PC-9 (cell line): ENCODE measurements at regions not wholly inside any gene's neighbourhood (a gene's known extent, or its start where the extent isn't known, plus 50 kb on each side); places are given as distances from the start of the nearest gene placed in this dataset.

Experiments
- BruUV-seq: library from RNA; stranded (reverse); fragments of 400-500 nt; replicated peaks from 2 replicates; lab custom pipeline; 2021; lab: Mats Ljungman, UMichigan
- CTCF ChIA-PET: fragments of 300-600 bp; sonication (Branson Sonifier 250); formaldehyde crosslinking; loops from one replicate; lab custom pipeline; 2022; ENCODE audit warnings: antibody characterized with exemption; lab: Charles Lee
- POLR2A ChIA-PET: fragments of 300-600 bp; sonication (Branson Sonifier 250); formaldehyde crosslinking; loops from one replicate; lab custom pipeline; 2022; ENCODE audit warnings: antibody characterized with exemption; ENCODE audit not compliant: unreplicated experiment; lab: Charles Lee
- DNase-seq, 2 experiments: peaks; one replicate each; pipeline versions ENCODE4 v3.0.0 to v3.0.0-alpha.2; 2015 to 2022; ENCODE audit warnings: mixed read lengths in 1 of 2
- H2AFZ ChIP-seq: fragments of 200-600 bp; sonication (generic); 2 replicates; pipeline ENCODE4 v1.8.1; 2017; ENCODE audit warnings: antibody characterized with exemption
- H3F3A ChIP-seq: fragments of 200-600 bp; sonication (generic); 2 replicates; pipeline ENCODE4 v1.8.1; 2017; ENCODE audit warnings: antibody characterized with exemption, mild to moderate bottlenecking, low read depth; ENCODE audit not compliant: insufficient read depth
- H3K27ac ChIP-seq: fragments of 200-600 bp; sonication (generic); 2 replicates; pipeline ENCODE4 v1.6.1; 2016; ENCODE audit warnings: mixed run types
- H3K27me3 ChIP-seq: fragments of 200-600 bp; sonication (generic); 2 replicates; pipeline ENCODE4 v1.6.1; 2016; ENCODE audit warnings: low read depth, mixed run types; ENCODE audit not compliant: insufficient read depth
- H3K36me3 ChIP-seq: fragments of 200-600 bp; sonication (generic); 2 replicates; pipeline ENCODE4 v1.6.1; 2016; ENCODE audit warnings: low read depth, mixed run types
- H3K4me1 ChIP-seq: fragments of 200-600 bp; sonication (generic); replicated peaks from 2 replicates; pipeline ENCODE4 v1.6.1; 2016; ENCODE audit warnings: mixed run types; ENCODE audit not compliant: insufficient read depth
- H3K4me2 ChIP-seq: fragments of 200-600 bp; sonication (generic); 2 replicates; pipeline ENCODE4 v1.6.1; 2017; ENCODE audit warnings: mixed run types
- H3K4me3 ChIP-seq: fragments of 200-600 bp; sonication (generic); 2 replicates; pipeline ENCODE4 v1.6.1; 2016; ENCODE audit warnings: mixed run types
- H3K79me2 ChIP-seq: fragments of 200-600 bp; sonication (generic); 2 replicates; pipeline ENCODE4 v1.6.1; 2017; ENCODE audit warnings: low read depth, mixed run types
- H3K9me2 ChIP-seq: fragments of 200-600 bp; sonication (generic); 2 replicates; pipeline ENCODE4 v1.8.1; 2017; ENCODE audit warnings: mild to moderate bottlenecking; ENCODE audit not compliant: insufficient read depth
- H3K9me3 ChIP-seq: fragments of 200-600 bp; sonication (generic); 2 replicates; pipeline ENCODE4 v1.8.1; 2016; ENCODE audit warnings: low read depth; ENCODE audit not compliant: insufficient read depth
- H4K20me1 ChIP-seq: fragments of 200-600 bp; sonication (generic); 2 replicates; pipeline ENCODE4 v1.8.1; 2017; ENCODE audit not compliant: insufficient read depth
- EZH2 ChIP-seq: fragments of 200-600 bp; sonication (generic); IDR thresholded peaks from 2 replicates; pipeline ENCODE4 v1.8.0; 2017; ENCODE audit warnings: antibody characterized with exemption, low read depth
- intact Hi-C: fragments of 100-400 bp; cut with micrococcal nuclease; formaldehyde crosslinking; loops from one replicate; pipeline ENCODE4 v1.10.0; 2022; ENCODE audit not compliant: unreplicated experiment
- TF ChIP-seq, protein P1 (sequence below): fragments of 200-600 bp; sonication (generic); conservative IDR thresholded peaks from 2 replicates; pipeline ENCODE4 v1.6.1; 2017; ENCODE audit warnings: mixed run types, antibody characterized with exemption, mild to moderate bottlenecking, moderate library complexity

DNA sequence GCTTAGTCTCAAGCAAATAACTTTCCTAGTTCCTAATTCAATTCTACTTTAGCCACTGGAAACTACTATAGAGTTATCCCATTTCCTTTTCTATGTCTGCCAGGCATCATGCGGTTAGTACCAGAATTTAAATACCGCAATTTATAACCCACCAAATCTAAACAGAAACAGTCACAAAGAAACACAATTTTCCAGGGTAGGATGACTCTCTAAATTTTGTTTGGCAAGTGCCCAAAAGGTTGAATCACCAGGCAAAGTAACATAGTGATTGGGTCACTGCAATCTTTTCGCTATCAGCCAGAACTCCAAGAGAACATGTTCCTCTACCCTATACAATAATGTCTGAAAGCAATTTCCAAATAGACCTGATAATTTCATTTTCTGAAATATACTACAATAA, 240.2 kb upstream of the GRIA3 start:
- no peaks in the 10 kb centered on the region for H3K79me2 ChIP-seq
- H3K36me3 ChIP-seq, result no peaks in the 10 kb centered on the region
- no peak overlapping the region for H3K27ac ChIP-seq
- CTCF ChIA-PET, result no interaction called here
- no peaks in the 10 kb centered on the region for H3K4me1 ChIP-seq
- no peak overlapping the region for H3K4me2 ChIP-seq
- no peaks in the 10 kb centered on the region for H3K9me2 ChIP-seq
- no peak overlapping the region for H3K4me3 ChIP-seq
- no peaks in the 10 kb centered on the region for H3K9me3 ChIP-seq
- H2AFZ ChIP-seq, result no peak overlapping the region
- H3K27me3 ChIP-seq, result no peaks in the 10 kb centered on the region
- intact Hi-C loops, result no loop called here
- POLR2A ChIA-PET, result no interaction called here
- no peaks in the 10 kb centered on the region for H4K20me1 ChIP-seq
- TF ChIP-seq, protein P1, sequence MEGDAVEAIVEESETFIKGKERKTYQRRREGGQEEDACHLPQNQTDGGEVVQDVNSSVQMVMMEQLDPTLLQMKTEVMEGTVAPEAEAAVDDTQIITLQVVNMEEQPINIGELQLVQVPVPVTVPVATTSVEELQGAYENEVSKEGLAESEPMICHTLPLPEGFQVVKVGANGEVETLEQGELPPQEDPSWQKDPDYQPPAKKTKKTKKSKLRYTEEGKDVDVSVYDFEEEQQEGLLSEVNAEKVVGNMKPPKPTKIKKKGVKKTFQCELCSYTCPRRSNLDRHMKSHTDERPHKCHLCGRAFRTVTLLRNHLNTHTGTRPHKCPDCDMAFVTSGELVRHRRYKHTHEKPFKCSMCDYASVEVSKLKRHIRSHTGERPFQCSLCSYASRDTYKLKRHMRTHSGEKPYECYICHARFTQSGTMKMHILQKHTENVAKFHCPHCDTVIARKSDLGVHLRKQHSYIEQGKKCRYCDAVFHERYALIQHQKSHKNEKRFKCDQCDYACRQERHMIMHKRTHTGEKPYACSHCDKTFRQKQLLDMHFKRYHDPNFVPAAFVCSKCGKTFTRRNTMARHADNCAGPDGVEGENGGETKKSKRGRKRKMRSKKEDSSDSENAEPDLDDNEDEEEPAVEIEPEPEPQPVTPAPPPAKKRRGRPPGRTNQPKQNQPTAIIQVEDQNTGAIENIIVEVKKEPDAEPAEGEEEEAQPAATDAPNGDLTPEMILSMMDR, result no peak
- no peak for TF ChIP-seq EZH2
- H3F3A ChIP-seq, result no peaks in the 10 kb centered on the region
- no peak for DNase-seq
- no TSS peak for BruUV-seq

GRCh38 chrX:122945328-122945727, 238.8 kb upstream of the GRIA3 start:
- Histone ChIP-seq H3F3A (no peaks in the 10 kb centered on the region), H3K9me3 (no peaks in the 10 kb centered on the region), H3K27me3 (no peaks in the 10 kb centered on the region), H3K4me3 (no peak overlapping the region), H4K20me1 (no peaks in the 10 kb centered on the region), H3K4me1 (no peaks in the 10 kb centered on the region), H3K27ac (no peak overlapping the region), H3K4me2 (no peak overlapping the region), H3K79me2 (no peaks in the 10 kb centered on the region), H2AFZ (no peak overlapping the region), H3K9me2 (no peaks in the 10 kb centered on the region), H3K36me3 (no peaks in the 10 kb centered on the region)
- intact Hi-C loops, result no loop called here
- BruUV-seq, result no TSS peak
- TF ChIP-seq EZH2, result no peak
- TF ChIP-seq, protein P1, result no peak
- CTCF ChIA-PET, result no interaction called here
- POLR2A ChIA-PET, result no interaction called here
- no peak for DNase-seq

GRCh38 chrX:122972604-122973003, 211.5 kb upstream of the GRIA3 start:
- Histone ChIP-seq H3K27me3 (no peaks in the 10 kb centered on the region), H3F3A (no peaks in the 10 kb centered on the region), H3K27ac (no peak overlapping the region), H3K9me2 (no peaks in the 10 kb centered on the region), H3K4me3 (no peak overlapping the region), H3K4me1 (no peaks in the 10 kb centered on the region), H4K20me1 (no peaks in the 10 kb centered on the region), H3K4me2 (no peak overlapping the region), H3K36me3 (no peaks in the 10 kb centered on the region), H3K9me3 (no peaks in the 10 kb centered on the region), H3K79me2 (no peaks in the 10 kb centered on the region), H2AFZ (no peak overlapping the region)
- no peak for TF ChIP-seq EZH2
- TF ChIP-seq, protein P1, result no peak
- ChIA-PET CTCF (no interaction called here), POLR2A (no interaction called here)
- intact Hi-C loops, result no loop called here
- no peak for DNase-seq
- BruUV-seq, result no TSS peak
